Activated CD4-positive, alpha-beta T cell treated with anti-CD3 and anti-CD28 coated beads for 1 hour (primary cell): ENCODE measurements at regions not wholly inside any gene's neighbourhood (a gene's known extent, or its start where the extent isn't known, plus 50 kb on each side); places are given as distances from the start of the nearest gene placed in this dataset.
"Not testable (repeated sequence)": the region's sequence is repeated elsewhere in the genome, so short reads cannot be mapped to it uniquely, and the experiment has no call there.

Experiments used
- DNase-seq: peaks from one replicate; pipeline ENCODE4 v3.0.0-alpha.2; 2020

DNA sequence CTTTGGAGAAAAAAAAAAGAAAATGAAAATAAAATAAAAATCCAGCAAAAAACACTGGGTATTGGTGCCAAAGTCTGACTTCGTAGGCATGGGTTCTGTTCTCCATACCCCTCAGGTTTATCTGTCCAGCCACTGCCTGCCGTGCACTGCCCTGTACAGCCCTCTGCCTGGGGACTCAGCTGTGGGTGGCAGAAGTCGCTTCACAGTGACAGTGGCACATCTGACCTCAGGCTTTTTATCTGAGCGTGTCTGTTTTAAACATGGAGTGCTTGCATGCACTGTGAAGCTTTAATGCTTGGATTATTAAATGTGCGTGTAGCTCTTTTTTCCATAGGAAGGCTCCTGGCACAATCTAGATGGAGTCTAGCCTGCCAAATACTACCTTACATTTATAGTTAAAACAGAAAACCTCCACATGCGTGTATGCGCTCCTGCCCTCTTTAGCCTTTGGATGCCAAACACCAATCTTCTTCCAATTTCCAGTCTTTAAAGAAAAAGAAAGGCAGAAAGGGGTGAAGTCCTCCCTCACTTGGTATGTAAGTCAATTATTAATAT is 375.5 kb downstream of the UTRN start:
- no peak for DNase-seq

DNA sequence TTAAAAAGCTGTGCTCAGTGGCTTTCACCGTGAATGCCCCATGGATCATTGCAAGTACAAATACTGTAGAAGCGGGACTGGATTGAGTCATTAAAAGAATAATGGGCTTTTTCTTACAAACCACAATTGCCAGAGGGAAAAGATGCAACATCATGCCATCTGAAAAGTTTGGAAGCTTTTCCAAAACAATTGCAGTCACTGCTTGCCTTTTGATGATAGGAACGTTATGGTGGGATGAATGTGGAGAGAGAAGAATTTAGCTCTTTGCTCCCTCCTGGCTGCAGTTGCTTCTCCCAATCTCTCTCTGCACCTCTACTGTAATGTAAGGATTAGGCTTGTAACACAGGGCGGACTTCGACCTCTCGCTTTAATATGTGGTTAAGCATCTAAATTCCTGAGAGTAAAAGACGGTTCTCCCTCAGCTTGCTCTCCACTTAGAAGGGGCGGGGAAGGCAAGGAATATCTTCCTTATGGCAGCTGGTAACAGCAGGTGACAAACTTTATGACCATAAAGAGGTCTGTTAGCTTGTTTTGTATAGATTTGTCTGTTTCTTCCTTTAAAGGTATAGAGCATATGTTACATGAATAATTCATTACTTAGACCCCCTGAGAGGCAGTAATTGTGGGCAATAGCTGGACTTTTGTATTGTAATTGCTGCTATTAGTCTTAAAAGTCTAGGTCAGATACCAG is 376.1 kb downstream of the UTRN start:
- no peak for DNase-seq

DNA sequence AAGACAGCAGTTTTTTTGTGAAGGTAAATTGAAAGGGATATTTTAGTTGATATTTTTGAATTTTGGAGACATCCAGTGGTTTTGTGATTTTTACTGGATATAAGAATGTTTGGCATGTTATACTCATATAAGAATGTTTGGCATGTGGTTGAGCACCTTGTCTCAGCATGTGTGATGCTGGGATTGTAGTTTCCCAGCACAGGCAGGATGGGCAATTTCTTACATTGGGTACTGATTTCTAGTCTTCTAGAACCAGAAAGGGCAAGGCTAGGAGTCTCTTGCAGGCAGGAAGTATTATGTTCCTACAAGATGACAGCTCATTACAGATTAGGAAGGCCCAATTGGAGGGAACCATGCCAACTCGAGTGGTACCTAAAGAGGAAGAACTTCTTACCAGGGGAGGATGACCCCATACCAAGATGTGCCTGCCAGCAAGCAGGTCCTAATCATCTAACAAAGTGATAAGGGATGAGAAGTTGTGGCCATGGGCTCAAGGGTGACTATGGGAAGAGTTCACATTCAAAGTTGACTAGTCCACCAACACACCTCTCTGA is 377.8 kb downstream of the UTRN start:
- no peak for DNase-seq

DNA sequence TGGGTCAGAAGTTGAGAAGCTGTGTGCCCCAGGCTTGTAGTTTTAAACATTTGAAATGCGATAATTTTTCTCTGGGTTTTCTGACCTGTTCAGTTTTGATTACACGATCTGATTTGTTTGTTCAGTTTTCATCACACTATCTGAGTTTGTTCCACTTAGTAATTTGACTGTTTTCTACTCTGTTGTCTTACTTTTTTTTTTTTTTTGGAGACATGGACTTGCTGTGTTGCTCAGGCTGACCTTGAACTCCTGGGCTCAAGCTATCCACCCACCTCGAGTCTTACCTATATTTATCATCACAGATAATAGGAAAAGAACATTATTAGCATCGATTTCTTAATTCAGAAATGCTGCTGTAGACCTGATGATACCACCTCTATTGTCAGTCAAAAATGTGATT is 379.1 kb downstream of the UTRN start:
- DNase-seq = no peak

DNA sequence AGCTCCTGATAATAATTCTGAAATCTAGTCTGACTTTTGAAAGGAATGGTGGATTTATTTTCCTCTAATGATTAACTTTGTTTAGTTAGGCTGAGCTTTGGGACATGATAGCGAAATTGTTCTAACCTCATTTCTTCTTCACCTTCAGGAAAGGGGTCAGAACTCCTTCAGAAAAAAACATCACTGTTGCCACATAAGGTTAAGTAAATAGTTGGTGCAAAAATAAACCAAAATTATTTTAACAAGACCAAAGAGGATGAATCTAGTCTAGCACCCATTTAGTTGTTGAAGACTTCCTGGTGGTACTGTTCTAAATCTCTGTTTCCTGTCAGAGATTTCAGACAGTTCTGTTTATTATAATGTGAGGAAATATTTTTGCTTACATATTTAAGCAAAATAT is 379.8 kb downstream of the UTRN start:
- DNase-seq = no peak

DNA sequence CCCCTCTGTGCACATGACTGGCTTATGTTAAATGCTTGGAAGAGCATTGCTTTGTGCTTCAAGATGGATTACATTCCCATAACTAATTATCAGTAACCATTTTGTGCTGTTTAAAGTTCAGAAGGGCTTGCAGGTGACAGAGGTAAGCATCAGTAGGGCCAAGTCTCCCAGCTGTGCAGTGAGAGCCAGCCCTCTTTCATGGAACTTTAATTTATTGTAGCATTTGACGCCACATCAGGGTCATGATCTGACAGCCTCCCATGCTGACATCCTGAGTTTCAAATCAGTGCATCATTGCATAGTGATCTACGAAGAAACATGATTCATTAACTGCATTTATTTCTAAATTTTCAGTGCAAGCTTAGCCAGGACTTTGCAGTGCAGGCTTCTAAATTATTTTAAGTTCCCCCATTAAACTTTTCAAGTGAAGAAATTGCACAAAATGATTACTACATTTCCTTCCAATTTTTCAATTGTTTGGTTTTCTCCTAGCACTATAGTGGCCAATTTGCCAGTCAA is 380.9 kb downstream of the UTRN start:
- DNase-seq = no peak

DNA sequence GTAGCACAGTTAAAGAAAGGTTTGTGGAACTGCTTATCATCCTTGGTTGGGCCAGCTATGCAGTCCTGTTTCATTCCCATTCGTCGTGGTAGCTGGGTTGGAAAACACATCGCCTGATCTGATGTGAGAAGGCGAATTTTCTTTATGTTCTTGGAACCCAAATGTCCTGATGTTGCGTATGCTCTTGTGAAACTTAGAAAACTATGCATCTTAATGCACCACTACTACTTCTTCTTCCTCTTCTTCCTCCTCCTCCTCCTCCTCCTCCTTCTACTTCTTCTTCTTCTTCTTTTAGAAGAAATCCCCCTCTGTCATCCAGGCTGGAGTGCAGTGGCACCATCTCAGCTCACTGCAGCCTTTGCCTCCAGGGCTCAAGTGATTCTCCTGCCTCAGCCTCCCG is 381.6 kb downstream of the UTRN start:
- no peak for DNase-seq

DNA sequence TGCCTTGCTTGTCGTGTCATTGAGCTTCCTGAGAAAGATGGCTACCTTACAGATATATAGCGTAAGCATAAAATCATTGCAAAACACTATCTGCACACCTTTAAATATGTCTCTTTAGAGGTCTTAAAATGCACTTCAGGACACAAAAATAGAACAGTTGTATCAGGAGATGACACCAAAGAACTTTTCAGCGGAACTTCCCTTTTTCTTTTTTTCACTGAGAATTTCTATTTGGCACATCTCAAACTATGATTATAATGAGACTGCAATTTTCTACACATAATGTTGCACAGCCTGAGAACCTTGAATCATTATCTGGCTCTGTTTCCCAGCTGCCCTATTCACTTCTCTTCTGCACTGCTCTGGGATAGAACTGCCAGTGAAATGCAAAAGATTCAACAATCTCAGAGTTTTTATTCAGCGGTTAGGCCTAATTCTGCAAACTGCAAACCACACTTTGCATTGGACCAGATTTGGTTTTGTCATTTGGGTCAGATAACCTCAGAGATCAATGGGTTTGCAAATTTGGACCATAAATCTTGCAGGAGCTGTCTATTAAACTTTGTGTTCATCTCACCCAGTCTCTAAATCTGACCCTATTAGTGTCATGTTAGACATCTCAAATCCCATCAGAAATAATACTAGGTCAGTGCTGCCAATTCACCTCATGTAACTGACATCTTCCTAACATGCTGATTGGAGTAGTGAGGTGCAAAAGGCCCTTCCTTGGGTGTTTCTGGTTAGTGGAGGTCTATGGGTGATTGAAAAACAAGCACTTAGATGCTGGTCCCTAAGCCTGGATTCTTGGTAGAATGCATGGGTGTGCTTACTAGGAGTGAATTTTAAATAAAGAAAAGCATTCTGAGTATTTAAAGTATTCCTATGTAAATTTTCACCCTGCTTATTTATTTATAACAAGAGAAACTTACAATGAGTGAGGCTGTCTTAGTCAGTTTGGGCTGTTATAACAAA is 382.7 kb downstream of the UTRN start:
- no peak for DNase-seq

DNA sequence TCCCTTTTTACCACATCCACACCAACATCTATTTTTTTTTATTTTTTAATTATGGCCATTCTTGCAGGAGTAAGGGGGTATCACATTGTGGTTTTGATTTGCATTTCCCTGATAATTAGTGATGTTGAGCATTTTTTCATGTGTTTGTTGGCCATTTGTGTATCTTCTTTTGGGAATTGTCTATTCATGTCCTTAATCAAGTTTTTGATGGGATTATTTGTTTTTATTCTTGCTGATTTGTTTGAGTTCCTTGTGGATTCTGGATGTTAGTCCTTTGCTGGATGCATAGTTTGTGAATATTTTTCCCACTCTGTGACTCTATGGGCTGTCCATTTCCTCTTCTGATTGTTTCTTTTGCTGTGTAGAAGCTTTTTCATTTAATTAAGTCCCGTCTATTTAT is 385.1 kb downstream of the UTRN start:
- not testable (repeated sequence) for DNase-seq

DNA sequence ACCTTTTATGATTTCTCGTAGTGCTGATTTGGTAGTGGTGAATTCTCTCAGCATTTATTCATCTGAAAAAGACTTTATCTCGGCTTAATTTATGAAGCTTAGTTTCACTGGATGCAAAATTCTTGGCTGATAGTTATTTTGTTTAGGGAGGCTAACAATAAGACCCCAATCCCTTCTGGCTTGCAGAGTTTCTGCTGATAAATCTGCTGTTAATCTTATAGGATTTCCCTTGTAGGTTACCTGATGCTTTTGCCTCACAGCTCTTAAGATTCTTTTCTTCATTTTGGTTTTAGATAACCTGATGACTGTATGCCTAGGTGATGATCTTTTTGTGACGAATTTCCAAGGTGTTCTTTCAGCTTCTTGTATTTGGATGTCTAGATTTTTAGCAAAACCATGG is 388.7 kb downstream of the UTRN start:
- DNase-seq = no peak

DNA sequence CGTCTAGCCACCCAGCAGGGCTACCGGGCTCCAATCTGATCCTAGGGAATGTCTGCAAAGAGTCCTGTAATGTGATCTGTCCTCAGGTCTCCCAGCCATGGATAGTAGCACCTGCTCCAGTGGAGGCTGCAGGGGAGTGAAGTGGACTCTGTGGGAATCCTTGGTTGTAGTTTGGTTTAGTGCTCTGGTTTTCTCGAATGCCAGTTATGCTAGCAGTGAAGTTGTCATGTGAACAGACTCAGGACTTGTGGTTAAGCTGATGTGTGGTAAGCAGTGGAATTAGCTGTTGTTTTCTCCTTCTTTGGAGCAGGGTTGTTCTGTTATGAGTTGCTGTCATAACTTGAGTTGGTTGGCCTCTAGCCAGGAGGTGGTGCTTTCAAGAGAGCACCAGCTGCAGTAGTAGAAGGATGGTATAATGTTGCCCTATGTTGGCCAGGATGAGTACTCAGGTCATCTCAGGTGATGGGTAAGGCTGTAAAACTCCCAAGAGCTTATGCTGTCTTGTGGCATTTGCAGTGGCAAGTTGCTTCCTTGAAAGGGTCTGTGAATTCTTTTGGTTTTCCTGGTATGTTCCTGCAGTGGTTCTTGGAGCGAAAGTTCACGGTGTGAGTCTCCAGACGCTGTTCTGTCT is 390.2 kb downstream of the UTRN start:
- DNase-seq = no peak

DNA sequence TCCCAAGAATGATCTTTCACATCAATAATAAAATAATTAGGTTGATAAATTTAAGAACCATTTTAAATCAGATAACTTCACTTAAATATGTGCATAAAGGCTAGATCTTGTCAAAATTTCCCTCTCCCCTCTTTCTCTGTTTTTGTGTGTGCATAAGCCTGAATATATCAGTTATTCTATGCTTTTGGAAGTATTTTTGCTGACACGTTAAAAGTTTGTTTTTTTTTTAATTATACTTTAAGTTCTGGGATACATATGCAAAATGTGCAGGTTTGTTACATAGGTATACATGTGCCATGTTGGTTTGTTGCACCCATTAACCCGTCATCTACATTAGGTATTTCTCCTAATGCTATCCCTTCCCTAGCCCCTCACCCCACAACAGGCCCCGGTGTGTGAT is 391.2 kb downstream of the UTRN start:
- DNase-seq = not testable (repeated sequence)

DNA sequence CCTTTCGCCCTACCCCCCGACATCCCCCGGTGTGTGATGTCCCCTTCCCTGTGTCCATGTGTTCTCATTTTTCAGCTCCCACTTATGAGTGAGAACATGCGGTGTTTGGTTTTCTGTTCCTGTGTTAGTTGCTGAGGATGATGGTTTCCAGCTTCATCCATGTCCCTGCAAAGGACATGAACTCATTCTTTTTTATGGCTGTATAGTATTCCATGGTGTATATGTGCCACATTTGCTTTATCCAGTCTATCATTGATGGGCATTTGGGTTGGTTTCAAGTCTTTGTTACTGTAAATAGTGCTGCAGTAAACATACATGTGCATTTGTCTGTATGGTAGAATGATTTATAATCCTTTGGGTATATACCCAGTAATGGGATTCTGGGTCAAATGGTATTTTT is 392.1 kb downstream of the UTRN start:
- not testable (repeated sequence) for DNase-seq

DNA sequence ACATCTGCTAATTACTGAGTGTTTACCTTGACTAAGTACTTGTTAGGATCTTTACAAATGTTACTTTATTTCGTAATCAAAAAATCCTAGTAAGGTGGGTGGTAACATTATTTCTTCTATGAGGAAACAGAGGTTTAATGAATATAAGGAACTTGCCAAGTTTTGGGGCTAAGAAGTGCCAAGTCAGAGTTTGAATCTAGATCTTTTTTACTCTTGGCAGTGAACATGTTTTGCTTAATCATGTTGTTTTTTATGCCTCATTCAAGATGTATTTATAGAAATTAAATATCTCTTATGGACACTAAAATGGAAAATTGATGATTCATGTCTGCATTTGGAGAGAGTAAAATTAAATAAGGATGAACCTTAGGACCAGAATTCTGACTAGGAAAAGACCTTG is 393.7 kb downstream of the UTRN start:
- no peak for DNase-seq

DNA sequence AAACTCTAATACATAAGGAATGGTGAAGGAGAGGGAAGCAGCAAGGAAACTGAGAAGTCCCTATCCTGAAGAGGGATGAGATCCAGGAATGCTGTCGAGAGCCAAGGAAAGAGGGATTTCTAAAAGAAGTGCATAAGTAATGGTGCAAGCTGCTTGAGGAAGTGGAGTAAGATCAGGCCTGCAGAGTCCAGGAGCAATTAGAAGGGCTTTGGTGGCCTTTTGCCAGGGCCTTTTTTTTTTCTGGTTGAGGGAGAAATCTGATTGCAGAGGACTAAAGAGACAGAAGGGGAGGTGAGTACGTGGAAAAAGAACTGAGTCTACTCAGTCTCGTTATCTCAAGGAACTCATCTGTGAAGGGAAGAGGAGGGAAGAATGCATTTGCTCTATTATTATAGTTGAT is 396.2 kb downstream of the UTRN start:
- DNase-seq = no peak

DNA sequence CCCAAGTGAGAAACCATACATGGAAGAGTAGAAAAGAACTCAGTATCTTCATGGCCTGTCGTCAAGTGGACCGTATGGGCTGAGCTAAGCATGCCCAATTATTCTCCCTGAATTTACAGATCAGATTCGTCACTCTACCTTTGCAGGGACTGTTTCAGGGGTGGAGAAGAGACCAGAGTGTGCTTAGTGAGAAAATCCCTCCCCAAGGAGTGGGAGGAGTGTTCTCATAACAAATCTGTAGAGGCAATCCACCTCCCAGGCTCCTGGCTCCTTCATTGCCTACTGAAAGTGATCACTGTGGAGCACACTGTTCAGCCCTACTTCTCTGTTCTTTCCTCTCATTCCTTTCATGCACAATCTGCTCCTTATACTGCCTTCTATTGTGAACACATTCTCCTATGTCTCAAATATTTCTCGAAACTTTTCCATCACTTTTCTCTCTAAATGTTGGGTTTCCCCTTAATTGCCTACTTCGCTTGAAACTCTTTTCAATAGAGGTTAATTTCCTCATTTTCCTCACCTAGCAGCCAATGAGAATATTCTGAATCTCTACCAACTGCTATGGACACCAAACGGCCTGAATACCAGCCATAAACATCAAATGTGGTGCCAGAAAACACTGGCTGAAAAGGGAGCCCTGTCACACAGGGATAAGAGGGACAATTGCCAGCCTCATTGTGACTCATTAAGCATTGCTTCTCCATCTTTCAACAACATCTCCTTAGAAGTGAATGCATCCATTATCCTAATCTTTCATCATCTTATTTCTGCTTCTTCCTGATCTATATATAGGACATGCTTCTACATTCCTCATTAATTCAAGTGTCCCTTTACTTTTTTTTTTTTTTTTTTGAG is 398.3 kb downstream of the UTRN start:
- no peak for DNase-seq

DNA sequence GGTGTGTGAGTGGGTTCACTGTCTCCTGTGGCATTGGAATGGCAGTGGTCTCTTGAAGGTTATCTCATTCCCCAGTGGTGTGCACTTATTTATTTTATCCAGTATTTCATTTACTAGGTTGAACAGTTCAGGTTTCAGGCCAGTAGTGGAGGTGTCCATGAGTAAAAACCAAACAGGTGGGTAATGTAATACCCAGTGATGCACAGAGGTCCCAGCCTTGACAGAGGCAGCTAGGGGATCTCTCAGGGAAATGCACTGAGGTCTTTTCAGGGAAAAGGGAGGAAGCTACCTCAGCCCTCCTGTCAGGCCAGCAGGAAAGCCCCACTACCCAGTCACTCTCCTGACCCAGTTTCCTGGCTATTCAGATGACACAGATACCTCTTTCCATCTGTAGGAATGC is 403.6 kb downstream of the UTRN start:
- DNase-seq = no peak

DNA sequence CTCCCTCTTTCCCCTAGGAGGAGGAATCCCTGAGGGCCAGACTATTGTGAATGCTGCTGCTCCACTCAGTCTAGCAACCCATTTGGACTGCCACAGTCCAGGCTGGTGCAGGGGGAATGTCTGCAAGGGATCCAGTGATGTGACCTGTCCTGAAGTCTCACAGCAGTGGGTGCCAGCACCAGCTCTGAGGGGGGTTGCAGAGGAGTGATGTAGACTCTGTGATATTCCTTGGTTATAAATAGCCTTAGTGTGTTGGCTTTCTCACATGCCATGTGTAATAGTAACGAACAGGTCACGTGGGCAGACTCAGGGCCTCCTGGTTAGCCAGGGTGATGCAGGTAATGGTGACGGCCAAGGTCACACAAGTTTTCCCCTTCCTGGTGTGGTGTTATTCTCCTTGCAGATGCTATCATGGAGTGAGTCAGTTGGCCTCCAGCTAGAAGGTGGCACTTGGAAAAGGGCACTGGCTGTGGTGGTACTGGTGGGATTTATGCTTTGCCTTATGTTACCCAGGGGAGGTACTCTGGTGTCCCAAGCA is 404.4 kb downstream of the UTRN start:
- DNase-seq = no peak

DNA sequence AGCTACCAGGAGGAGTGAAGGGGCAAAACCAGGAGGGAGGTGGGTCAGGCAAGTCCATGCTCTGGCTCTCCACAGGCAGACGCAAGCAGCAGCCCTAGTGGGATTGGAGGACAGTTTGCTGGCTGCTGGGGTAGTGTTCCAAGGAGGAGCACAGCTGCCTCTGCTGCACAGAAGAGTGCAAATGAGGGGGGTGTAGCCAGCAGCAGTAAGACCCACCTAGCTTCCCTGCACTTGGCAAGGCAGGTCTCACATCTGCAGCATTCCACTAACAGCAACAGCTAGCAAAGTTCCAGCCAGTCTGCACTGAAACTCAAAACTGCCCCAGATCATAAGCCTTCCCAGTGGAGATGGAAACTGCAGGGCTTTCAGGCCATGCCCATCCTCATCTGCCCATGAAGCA is 405.0 kb downstream of the UTRN start:
- no peak for DNase-seq

DNA sequence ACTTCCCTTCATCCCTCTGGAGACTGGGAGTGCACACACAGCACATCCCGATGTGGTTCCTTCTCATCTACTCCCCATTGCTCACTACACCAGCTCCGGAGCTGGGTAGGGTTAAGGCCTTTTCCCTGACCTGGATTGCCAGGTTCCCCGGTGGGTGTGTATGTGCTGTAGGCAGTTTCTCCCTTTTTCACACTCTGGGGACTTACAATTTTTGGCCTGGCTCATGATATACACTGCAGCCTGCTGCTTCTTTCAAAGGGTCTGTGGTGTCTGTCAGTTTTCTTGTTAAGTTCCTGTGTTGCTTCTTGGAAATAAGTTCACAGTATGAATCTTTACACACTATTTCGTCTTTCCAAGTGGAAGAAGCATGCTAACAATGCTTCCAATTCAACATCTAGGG is 405.5 kb downstream of the UTRN start:
- DNase-seq = no peak

DNA sequence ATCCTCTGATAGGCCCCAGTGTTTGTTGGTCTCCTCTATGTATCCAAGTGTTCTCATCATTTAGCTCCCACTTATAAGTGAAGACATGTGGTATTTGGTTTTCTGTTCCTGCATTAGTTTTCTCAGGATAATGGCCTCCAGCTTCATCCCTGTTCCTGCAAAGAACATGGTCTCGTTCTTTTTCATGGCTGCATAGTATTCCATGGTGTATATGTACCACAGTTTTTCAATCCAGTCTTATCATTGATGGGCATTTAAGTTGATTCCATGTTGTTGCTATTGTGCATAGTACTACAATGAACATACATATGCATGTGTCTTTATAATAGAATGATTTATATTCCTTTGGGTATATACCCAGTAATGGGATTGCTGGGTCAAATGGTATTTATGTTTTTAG is 406.9 kb downstream of the UTRN start:
- DNase-seq = not testable (repeated sequence)
